ENCODE measurements at regions not wholly inside any gene's neighbourhood (a gene's known extent, or its start where the extent isn't known, plus 50 kb on each side); places are given as distances from the start of the nearest gene placed in this dataset.

DNA sequence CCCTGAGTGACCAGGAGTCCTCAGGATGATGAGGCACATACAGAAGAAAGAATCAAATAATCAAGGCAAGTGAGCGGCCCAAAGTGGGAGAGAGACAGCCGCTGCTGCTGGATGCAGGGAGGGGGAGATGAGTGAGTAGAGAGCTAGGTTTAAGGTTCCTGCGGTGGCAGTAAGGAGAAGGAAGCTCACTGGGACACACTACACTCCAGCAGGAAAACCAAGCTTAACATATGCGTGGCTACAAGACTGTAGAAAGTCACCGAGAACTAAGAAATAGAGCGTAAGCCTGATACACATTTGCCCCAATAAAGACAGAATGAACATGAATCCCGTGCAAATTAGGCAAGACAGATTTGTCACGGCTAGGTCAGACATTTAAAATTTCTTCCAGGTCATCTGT lies 470.2 kb downstream of the KDM4C start:
- DNase-seq, result no peak

DNA sequence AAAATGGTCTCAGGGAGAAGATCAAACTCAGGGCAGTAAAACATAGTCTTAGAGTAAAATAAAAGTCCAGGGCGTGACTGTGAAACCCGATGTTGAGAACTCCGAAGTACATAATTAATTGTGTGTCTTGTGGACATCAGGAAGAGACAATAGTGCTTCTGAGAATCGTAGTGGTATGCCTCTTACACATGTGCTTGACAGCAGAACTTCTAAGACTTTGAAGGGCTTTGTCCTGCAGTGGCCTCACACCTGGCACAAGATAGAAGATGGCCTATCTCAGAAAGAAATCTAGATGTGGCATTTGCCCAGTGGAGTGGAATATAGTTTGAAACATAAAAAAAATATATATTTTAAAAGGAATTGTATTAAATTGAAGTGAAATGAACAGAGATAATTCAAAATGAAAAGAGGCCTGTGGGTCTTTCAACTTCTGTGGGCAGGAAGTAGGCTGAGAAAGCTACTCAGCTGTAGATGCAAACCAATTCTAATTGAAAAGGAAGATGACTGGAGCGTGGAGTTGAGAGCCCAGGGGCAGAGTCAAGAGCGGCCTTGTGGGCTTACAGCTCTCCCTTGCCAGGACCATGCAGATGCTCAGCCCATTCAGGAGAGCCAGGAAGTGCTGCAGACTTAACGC lies 468.4 kb downstream of the KDM4C start:
- no peak for DNase-seq

All from cerebellar nuclear complex (tissue), 1 donor.